Osteocyte (in vitro differentiated cells): ENCODE measurements at regions not wholly inside any gene's neighbourhood (a gene's known extent, or its start where the extent isn't known, plus 50 kb on each side); places are given as distances from the start of the nearest gene placed in this dataset.

Experiments
- DNase-seq: peaks from one replicate; pipeline ENCODE4 v3.0.0; 2021; ENCODE audit warnings: mixed read lengths; ENCODE audit not compliant: unreplicated experiment; ENCODE audit errors: extremely low spot score
- H3K27ac Mint-ChIP-seq: one replicate; pipeline ENCODE4 v1.8.0; 2021; ENCODE audit warnings: mild to moderate bottlenecking, mixed read lengths; ENCODE audit not compliant: unreplicated experiment
- H3K27me3 Mint-ChIP-seq: one replicate; pipeline ENCODE4 v1.8.0; 2021; ENCODE audit warnings: mixed read lengths; ENCODE audit not compliant: unreplicated experiment
- H3K36me3 Mint-ChIP-seq: one replicate; pipeline ENCODE4 v1.8.0; 2021; ENCODE audit warnings: mixed read lengths; ENCODE audit not compliant: unreplicated experiment
- H3K4me1 Mint-ChIP-seq: one replicate; pipeline ENCODE4 v1.8.0; 2021; ENCODE audit warnings: mixed read lengths; ENCODE audit not compliant: unreplicated experiment
- H3K4me3 Mint-ChIP-seq: one replicate; pipeline ENCODE4 v1.8.0; 2021; ENCODE audit warnings: mild to moderate bottlenecking, moderate library complexity, mixed read lengths; ENCODE audit not compliant: unreplicated experiment
- H3K9me3 Mint-ChIP-seq: one replicate; pipeline ENCODE4 v1.8.0; 2021; ENCODE audit warnings: mixed read lengths; ENCODE audit not compliant: unreplicated experiment
- TF ChIP-seq, protein P1 (sequence below): fragments of 200-600 bp; sonication (generic); IDR thresholded peaks from 2 replicates; pipeline ENCODE4 v1.5.0; 2021; ENCODE audit warnings: antibody characterized with exemption, mild to moderate bottlenecking, moderate library complexity

DNA sequence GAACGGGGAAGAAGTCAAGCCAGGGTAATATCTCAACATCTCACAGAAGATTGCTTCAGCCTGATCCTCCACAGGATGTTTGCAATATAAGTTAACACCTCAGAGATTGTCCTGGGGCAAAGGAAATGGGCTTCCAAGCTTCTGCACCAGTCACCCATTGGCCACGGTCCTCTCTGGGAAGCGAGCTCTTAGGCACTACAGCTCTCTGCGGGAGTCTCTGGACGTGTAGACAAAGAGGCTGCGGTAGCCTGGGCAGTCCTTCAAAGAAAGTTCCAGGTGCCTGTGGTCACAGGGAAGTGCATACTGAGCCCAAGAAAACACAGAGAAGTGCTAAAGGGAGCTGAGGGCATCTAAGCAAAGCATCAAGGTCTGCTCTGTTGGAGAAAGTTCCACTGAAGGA, 805.7 kb downstream of the DIAPH3 start:
- H3K4me1 Mint-ChIP-seq: peaks cover 2% of the 10 kb centered on the region
- no peak for DNase-seq
- TF ChIP-seq, protein P1, sequence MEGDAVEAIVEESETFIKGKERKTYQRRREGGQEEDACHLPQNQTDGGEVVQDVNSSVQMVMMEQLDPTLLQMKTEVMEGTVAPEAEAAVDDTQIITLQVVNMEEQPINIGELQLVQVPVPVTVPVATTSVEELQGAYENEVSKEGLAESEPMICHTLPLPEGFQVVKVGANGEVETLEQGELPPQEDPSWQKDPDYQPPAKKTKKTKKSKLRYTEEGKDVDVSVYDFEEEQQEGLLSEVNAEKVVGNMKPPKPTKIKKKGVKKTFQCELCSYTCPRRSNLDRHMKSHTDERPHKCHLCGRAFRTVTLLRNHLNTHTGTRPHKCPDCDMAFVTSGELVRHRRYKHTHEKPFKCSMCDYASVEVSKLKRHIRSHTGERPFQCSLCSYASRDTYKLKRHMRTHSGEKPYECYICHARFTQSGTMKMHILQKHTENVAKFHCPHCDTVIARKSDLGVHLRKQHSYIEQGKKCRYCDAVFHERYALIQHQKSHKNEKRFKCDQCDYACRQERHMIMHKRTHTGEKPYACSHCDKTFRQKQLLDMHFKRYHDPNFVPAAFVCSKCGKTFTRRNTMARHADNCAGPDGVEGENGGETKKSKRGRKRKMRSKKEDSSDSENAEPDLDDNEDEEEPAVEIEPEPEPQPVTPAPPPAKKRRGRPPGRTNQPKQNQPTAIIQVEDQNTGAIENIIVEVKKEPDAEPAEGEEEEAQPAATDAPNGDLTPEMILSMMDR: no peak
- no peak overlapping the region for H3K4me3 Mint-ChIP-seq
- peaks cover 4% of the 10 kb centered on the region for H3K27me3 Mint-ChIP-seq
- no peaks in the 10 kb centered on the region for H3K36me3 Mint-ChIP-seq
- no peak overlapping the region for H3K27ac Mint-ChIP-seq
- no peaks in the 10 kb centered on the region for H3K9me3 Mint-ChIP-seq

DNA sequence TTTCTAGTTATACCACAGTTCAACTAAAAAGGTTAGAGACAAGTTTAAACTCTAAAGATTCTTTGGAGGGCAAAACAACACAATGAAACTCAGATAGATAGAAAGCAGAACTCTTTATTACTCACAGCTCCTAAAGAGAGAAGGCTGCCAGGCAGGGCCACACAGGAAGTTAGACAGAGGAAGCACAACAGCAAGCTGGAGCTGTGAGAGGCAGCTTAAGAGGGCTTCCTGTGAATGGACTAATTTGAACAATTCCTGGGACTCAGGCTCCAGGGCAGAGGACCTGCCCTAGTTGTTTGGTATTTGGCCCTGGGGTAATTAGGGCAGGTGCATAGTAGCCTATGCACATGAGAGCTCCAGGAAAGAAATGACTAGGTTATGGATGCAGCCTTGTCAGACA, 803.6 kb downstream of the DIAPH3 start:
- DNase-seq: no peak
- TF ChIP-seq, protein P1: no peak
- Mint-ChIP-seq H3K9me3 (no peaks in the 10 kb centered on the region), H3K4me3 (no peak overlapping the region), H3K27me3 (peaks cover 4% of the 10 kb centered on the region), H3K4me1 (peaks cover 2% of the 10 kb centered on the region), H3K27ac (no peak overlapping the region), H3K36me3 (no peaks in the 10 kb centered on the region)

DNA sequence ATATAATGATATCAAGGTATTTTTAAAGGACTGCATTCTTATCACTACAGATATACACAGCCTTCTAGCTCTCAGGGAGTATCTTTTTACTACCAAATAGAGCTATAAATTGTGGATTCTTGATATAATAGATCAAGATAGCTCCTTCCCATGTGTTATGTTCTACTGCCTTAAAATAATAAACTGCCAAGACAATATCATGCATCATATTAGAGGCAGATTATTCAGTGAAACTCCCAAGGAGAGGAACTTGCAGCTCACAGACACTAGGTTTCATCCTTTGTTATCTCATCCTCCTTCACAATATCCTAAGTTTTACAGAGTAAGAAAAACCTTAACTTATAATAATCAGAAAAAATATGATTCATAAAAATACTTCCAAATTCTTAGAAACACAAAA, 802.8 kb downstream of the DIAPH3 start:
- peaks cover 4% of the 10 kb centered on the region for H3K27me3 Mint-ChIP-seq
- H3K4me3 Mint-ChIP-seq: no peak overlapping the region
- H3K36me3 Mint-ChIP-seq: no peaks in the 10 kb centered on the region
- H3K27ac Mint-ChIP-seq: no peak overlapping the region
- peaks cover 2% of the 10 kb centered on the region for H3K4me1 Mint-ChIP-seq
- no peaks in the 10 kb centered on the region for H3K9me3 Mint-ChIP-seq
- TF ChIP-seq, protein P1: no peak
- no peak for DNase-seq

DNA sequence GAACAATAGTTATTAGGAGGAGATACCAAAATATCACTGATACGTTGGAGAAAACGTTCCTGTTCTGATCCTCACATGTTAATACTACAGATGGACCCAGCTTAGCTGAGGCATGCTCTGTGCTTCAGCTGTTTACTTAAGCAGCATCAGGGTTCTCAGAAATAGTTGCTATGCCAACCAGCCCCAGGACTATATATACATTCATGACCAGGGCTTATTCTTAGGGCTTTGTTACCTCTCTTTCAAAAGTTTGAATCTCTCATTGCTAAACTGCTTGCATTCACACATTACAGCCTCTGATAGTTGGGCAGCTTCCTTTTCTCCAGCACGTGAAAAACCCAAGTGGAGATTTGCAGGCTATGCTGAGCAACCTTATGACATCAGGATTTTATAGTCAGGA, 800.4 kb downstream of the DIAPH3 start:
- Mint-ChIP-seq H3K36me3 (no peaks in the 10 kb centered on the region), H3K27me3 (peaks cover 4% of the 10 kb centered on the region), H3K9me3 (no peaks in the 10 kb centered on the region), H3K4me3 (no peak overlapping the region), H3K4me1 (peaks cover 2% of the 10 kb centered on the region), H3K27ac (no peak overlapping the region)
- TF ChIP-seq, protein P1: no peak
- DNase-seq: no peak

GRCh38 chr13:59363947-59364346, 799.8 kb downstream of the DIAPH3 start:
- Mint-ChIP-seq H3K36me3 (no peaks in the 10 kb centered on the region), H3K4me3 (no peak overlapping the region), H3K27me3 (peaks cover 1% of the 10 kb centered on the region), H3K27ac (no peak overlapping the region), H3K4me1 (peaks cover 1% of the 10 kb centered on the region), H3K9me3 (no peaks in the 10 kb centered on the region)
- no peak for DNase-seq
- TF ChIP-seq, protein P1: no peak
